HG02840 (cell line): ENCODE measurements at regions not wholly inside any gene's neighbourhood (a gene's known extent, or its start where the extent isn't known, plus 50 kb on each side); places are given as distances from the start of the nearest gene placed in this dataset.

Source experiments
- ATAC-seq: cut with Tn5 transposase; IDR thresholded peaks from one replicate; pipeline ENCODE4 v1.9.1; 2021; ENCODE audit warnings: mild to moderate bottlenecking, moderate library complexity, moderate number of reproducible peaks; ENCODE audit not compliant: unreplicated experiment, low FRiP score

DNA sequence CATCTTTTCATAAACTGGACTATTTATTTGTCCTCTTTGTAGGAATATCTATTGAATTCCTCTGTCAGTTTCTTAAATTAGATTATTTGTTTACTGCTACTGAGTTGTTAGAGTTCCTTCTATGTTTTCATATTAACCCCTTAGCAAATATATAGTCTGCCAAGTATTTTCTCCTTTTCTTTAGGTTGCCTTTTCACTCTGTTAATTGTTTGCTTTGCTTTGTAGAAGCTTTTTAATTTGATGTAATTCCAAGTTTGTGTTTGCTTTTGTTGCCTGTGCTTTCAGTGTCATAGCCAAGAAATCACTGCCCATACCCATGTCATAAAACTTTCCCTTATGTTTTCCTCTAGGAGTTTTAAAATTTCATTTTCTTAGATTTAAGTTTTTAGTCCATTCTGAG is 256.2 kb upstream of the SEMA3A start:
- no peak for ATAC-seq

DNA sequence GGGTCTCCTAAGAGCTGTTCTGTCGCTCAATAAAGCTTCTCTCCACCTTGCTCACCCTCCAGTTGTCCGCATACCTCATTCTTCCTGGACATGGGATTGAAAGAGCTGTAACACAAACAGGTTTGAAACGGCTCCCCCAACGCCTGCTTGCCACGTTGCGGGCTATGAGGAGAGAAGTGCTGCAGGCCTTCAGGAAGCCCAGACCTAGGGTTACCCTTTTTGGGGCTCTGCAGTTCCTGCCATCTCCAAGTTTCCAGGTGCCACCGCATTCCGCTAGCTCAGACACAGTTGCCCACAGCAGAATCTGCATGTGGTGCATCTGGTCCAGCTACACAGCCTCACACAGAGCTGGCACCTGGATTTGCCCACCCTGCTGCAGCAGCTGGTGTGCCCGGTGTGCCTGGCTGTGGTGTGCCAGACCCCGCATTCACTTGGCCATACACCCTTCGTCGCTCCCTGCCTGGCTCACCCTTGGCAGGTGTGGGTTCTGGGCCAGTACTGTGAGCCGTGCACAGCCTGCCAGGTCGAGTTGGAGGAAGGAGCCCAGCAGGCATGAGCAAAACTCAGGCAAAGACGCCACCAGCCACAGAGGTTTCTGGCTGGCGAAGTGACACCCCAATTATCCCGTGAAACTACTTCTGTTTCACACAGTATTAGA is 253.2 kb upstream of the SEMA3A start:
- ATAC-seq, result no peak

DNA sequence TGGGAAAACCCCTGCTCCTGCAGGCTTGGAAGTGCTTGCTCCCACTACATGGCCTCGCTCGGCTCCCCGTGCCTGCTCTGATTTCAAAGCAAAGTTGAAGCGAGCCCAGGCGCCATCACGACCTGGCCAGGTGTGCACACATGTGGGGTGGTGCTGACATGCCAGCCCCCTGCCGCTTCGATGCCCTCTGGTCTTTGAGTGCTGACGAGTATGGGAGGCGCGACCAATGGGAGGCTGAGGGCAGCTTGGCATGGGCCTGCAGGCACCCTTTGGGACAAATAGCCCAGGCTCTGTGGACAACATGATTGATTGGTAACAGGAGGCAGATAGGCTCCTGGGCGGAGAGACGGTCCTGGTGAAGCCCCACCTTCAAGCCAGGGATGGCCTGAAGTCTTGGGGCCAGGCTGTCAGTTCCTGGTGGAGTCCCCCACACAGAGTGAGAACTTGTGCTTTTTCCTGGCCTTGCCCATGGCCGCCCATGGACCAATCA is 252.4 kb upstream of the SEMA3A start:
- no peak for ATAC-seq

DNA sequence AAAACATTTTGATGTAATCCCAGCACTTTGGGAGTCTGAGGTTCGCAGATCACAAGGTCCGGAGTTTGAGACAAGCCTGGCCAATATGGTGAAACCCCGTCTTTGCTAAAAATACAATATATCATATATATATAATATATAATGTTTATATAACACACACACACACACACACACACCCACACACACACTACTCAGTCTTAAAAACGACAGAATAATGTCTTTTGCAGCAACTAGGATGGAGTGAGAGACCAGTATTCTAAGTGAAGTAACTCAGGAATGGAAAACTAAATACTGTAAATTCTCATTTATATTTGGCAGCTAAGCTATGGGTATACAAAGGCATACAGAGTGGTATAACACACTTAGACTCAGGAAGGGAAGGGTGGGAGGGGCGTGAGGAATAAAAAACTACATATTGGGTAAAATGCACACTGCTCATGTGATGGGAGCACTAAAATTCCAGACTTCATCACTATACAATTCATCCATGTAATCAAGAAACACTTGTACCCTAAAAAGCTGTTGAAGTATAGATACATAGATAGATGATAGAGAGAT is 231.2 kb upstream of the SEMA3A start:
- no peak for ATAC-seq

DNA sequence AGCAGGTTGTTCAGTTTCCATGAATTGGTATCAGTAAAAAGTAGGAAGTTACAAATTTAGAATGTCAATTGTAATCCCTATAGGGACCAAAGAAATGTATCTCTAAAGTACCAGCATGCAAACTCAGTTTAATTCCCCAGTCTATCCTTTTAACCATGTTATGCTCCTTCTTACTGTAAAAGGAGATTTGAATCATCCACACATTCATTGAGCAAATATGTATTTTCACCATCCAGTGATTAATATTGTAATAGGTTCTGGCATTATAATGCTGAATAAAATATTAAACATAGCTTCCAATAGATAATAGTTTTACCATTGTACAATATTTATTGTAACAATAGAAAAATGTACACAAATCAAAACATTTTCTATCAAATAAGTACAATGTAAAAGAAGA is 228.2 kb upstream of the SEMA3A start:
- ATAC-seq, result no peak

DNA sequence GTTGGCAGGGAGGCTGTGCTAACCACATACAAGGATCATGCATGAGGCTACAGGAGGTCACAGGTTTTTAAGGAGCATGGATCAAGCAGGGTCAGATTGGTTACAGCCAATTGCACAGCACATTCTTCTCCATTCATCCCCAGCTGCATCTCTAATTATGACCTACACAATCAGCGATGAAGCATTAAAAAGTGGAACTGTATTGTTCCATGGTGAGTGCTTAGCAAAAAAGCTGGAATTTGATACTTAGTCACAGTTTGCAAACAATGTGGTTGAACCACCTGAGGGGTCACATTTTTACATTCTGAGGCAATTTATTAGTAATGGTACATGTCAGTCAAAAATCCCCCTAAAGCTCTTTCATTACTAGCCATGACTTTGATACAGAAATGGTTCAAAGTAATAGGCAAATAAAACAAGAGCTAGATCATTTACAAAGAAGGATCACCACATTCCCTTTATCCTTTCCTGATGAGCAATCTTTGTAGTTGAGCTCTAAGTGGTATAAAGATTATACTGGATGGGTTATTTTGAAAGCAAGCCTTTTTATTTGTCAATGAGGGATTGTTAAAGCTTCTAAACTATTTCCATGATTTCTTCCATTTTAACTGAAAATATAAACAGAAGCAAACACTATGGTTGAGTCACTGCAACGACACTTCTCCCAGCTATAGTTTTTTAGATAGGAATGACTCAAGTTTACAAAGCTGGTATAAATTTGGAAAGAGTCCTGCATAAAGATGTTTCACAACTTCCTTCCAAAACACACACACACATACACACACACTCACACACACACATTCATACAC is 217.8 kb upstream of the SEMA3A start:
- no peak for ATAC-seq

DNA sequence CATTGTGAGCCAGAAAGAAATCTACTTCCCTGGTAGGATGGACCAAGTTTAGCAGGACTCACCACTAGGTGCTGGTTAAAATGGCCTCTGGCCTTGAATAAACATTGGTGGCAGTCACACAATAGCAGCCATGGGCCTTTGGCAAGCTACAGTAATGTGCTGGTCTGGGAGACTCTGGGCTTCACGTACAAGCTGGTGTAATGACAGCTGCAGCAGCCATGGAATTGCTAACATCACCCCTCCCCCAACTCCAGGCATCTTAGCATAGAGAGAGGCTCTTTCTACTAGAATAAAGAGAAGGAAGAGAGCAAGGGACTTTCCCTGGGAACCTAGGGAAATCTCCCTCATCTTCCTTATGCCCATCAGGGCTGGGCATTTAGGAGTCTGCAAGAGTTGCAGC is 205.1 kb upstream of the SEMA3A start:
- ATAC-seq, result no peak

DNA sequence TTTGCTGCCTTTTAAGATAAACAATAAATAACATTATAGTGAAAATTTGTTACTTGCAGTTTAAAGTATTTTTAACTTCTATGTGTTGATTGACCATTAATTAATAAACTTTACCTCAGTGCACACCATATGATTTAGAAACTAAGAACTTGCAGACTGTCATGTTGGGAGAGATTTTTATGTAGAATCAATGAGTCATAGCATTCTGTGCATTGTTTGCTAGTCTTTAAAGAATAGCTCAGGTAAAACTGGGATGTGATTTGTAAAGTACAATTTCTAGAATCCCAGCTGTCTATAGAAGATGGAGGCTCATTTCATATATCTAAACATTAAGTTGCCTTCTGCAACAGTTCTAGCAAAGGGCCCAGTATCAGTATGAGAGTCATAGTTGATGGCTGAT is 199.6 kb upstream of the SEMA3A start:
- no peak for ATAC-seq

DNA sequence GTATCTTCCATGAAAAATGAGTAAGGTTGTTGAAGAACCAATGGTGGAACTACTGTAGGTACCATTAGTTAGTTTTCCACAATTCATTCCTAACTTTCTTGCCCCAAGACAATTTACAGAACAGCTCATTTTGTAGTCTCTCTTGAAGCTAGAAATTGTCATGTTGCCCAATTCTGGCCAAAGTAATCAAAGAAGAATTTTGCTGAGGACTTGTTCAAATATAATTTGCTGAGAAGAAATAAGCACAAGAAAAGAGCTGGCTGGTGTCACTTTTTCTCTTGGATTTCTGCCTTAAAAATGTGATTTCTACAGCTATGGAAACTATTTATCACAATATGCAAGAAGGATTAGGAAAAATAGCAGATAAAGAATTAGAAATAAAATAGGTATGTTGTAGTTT is 199.2 kb upstream of the SEMA3A start:
- ATAC-seq, result no peak

DNA sequence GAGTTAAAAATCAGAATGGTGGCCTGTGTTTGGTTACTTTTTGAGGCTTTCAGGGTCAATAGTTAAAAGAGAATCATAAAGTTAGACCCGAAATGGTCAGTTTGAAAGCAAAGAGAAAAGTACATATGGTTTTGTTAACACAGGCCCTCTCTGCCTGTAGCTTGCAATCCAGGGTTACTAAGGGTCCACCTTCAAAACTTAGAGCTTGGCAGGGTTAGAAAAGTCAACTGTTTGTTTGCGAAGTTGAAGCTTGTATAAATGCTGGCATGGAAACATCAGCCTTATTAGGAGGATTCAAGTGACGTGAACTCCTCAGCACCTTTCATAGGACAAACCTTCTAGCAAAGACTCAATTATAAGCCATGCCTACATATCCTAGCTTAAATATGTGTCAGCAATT is 196.3 kb upstream of the SEMA3A start:
- no peak for ATAC-seq

DNA sequence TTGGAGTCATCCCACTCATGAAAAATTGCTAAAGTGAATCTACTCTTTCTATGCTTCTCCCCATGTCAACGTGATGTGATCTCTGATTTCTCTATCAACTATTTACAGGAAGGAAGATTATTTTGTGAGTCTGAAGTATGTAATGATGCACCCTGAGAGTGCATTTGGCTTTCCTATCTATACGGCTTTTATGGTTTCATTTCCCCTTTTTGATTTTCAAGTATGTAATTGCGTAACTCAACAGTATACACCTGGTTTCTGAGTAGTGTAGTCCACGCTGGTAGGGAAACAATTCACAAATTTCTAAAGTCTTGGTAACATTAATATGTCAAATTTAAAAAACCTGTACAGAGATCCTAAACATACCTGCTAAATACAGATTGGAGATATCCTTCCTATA is 194.7 kb upstream of the SEMA3A start:
- peak; percentile 98 for ATAC-seq

DNA sequence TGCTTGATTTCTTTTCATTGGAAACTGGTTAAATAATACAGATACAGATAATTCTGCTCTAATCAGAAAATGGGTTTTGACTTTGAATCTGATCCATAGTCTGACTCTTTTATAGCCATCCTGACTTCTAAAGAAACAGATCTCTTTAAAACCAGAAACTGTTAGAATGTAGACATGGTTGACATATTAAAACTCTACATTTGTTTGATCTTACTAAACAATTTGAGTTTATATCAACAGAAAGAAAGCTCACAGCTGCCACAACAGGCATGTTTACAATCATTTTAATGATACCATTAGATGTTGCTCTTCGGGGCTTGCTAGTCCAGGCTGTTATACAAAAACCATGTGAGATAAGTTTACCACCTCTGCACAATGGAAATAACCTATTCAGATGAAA is 193.0 kb upstream of the SEMA3A start:
- ATAC-seq, result no peak

DNA sequence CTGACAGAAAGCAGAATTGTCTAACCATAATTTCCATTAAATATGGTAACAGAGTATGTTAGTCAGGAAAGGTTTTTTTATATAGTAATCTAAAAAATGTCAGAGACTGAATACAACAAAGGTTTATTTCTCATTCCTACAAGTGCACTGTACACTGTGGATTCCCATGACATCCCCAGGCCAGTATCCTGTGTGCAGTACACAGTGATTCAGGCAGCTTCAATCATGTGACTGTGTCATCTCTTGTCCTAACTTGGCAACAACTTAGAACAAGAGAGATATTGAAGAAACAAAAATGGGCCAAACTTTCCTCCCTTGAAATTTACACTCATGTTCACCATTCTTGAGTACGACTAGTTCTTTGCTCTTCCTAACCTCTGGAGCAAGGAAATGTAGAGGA is 189.8 kb upstream of the SEMA3A start:
- no peak for ATAC-seq

DNA sequence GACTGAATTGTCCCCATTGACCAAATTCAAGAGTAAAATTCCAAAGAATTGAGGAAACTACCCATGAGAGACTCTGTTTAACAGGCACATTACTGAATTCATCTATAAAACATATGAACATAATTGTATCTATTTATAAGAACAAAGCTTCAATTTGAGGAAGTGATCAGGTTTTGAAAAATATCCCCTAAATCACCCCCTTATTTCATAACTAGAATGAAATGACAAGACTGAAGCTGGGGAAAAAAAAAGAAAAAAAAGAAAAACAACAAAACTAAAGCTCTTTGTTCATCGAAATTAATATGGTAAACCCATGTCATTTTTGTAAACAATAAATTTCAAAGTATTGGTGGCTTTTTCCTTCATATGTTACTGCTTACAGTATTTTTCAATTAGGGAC is 184.9 kb upstream of the SEMA3A start:
- no peak for ATAC-seq

DNA sequence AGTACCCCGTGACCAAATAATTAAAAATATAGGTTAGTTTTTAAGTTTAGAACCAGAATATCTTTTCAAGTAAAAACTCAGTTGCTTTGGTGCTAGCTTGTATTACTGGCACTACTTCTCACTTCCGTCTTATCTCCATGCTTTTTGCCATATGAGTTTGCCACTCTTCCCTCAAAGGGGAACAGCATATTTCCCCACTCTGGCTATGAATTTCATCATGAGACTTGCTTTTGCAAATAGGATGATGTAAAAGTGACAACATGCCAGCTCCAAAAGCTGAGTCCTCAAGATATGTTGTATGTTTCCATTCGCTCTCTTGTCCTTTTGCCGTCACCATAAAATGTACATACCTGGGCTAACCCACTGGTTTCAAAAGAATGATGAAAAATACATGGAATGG is 178.1 kb upstream of the SEMA3A start:
- ATAC-seq, result no peak

DNA sequence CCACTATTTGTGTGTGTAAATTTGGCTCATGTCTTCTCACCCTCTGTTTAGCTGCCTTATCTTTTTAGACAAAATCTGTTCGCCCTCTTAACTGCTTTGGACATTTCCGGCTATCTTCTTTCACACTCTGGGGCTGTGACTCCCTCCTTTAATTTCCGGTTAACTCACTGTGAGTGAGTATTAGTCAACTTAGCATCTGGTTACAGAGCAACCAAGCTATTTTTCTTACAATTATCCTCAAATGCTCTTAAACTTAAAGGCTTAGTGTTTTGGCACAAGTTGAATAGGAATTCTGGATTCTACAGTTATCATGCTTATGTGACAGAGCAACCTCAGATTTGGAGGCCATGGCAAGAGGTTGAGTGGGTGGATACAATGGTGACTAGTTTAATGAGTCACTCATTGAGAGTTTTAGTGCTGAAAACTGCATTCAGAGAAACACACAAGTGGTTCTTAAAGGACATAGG is 177.6 kb upstream of the SEMA3A start:
- no peak for ATAC-seq

DNA sequence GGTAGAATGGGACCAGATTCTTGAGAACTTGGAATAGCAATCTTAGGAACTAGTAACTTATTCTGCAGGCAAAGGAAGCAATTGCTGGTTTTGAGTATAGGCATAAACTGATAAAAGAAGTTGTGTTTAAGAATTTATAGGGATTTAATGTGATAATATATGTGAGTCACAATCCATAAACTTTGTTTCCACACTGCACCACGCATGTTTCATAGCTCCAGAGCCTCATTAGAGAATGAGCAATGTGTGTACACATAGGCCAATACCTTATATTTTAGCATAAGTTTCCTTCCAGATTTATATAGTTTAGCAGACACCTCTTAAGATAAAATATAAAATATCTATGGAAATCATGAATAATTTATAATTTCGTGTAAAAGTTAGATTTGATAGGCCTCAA is 175.5 kb upstream of the SEMA3A start:
- no peak for ATAC-seq

DNA sequence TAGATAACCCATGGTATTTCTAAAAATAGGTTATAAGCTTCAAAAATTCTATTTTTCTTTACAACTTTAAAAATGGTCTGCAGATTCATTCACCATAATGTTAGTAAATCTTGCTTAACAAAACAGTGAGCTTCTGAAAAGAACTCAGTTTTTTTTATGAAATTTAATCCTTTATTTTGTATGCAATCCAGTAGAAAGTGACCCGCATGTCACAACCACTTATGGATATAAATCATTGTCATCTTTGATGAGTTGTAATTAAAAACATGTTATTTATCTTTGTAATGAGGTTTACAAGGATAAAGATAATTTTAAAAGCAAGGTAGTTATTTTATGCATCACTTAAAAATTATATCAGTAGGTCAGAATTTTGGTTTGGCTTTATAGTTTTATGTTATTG is 173.5 kb upstream of the SEMA3A start:
- no peak for ATAC-seq

DNA sequence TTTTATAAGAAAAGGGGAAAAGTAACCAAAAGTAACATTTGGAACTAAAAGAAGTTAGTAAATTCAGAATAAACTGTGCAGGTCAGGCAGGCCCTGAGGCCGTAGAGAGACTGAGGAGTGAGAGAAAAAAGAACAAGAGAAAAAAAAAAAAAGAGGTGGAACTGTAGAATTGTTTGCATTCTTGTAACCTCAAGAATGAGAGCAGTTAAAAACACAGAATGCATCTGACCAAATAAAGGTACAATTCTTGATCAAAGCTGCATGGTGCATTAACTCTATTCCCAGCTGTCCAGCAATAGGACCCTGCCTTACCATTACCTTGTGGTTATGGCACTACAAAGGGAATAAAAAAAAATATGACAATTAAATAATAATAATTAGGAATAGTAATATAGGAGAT is 170.1 kb upstream of the SEMA3A start:
- ATAC-seq, result no peak

DNA sequence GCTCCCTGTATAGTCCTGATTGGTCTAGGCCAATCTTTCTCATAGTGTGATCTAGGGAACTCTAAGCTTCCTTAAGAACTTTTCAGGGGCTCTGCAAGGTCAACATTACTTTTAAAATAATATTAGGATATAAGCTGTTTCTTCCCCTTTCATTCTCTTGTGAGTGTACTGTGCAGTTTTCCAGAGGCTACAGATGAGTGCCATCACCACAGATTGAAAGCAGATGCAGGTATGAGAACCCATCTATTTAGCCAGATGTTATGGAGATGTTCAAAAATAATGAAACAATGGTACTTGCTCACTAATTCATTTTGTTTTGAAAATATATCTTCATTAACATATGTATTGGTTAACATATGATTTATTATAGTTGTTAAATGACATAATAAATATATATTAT is 169.2 kb upstream of the SEMA3A start:
- no peak for ATAC-seq

DNA sequence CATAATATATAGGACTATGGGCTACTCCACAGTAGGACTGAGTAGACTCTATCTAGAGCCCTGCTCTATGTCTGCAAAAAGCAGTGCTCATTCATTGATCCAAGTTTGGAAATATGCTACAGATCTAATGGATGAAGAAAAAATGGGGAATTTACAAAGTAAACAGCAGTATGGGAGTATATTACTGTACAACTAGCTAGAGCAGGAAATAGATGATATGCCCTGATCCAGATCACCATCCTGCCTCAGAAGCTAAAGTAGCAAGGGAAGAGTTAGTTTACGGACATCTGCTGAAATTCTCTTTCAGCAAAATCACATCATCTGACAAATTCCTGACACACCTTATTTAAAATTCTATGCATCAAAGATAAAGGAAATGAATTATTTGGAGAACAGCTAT is 168.2 kb upstream of the SEMA3A start:
- no peak for ATAC-seq

DNA sequence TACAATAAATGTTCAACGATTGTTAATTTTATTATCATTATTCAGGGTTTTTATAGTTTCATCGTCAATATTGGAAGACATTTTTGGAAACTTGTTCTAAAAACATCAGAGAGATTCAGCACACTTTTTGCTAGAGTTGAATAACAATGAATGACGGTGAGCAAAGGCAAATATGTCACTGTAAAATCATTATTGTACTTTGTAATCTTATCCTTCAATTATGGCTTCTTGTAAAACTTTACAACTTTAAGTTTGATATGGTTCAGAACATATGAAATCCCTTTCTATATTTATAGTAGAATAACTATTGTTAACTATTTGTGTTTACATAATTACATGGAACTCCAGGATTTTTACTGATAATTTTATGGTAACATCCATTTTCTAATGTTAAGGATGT is 167.8 kb upstream of the SEMA3A start:
- no peak for ATAC-seq
